OCI-LY7 (cell line): ENCODE measurements at regions not wholly inside any gene's neighbourhood (a gene's known extent, or its start where the extent isn't known, plus 50 kb on each side); places are given as distances from the start of the nearest gene placed in this dataset.

Source experiments
- CTCF ChIP-seq: fragments of 200-600 bp; sonication (generic); conservative IDR thresholded peaks from 2 replicates; pipeline ENCODE4 v1.5.1; 2014; ENCODE audit warnings: mild to moderate bottlenecking, antibody characterized with exemption, low read length, moderate library complexity, mixed read lengths
- EZH2phosphoT487 ChIP-seq: fragments of 200-600 bp; sonication (generic); IDR thresholded peaks from 2 replicates; pipeline ENCODE4 v1.6.1; 2018; ENCODE audit warnings: low read depth, borderline replicate concordance, mild to moderate bottlenecking, mixed run types, antibody characterized with exemption, low read length, moderate library complexity, mixed read lengths

GRCh38 chr18:22297008-22297407 is 120.7 kb downstream of the CTAGE1 start:
- TF ChIP-seq EZH2phosphoT487 (no peak), CTCF (no peak)
